B cell (primary cell): ENCODE measurements at regions not wholly inside any gene's neighbourhood (a gene's known extent, or its start where the extent isn't known, plus 50 kb on each side); places are given as distances from the start of the nearest gene placed in this dataset.

Source experiments
- ATAC-seq: fragments of 200-7000 bp; cut with Tn5 transposase; one replicate; pipeline ENCODE4 v1.10.0; 2021; ENCODE audit warnings: low read depth, mild to moderate bottlenecking, moderate number of reproducible peaks, moderate library complexity
- CTCF ChIA-PET: fragments of 350-600 bp; sonication (Branson Sonifier 250); formaldehyde crosslinking; loops from one replicate; lab custom pipeline; 2021; ENCODE audit warnings: antibody characterized with exemption, inconsistent platforms; lab: Charles Lee
- POLR2A ChIA-PET: fragments of 350-600 bp; sonication (Branson Sonifier 250); formaldehyde crosslinking; loops from one replicate; lab custom pipeline; 2021; ENCODE audit warnings: antibody characterized with exemption; lab: Charles Lee
- DNase-seq: peaks from one replicate; pipeline ENCODE4 v3.0.0; 2013
- H2AFZ ChIP-seq: 2 replicates; pipeline ENCODE4 v1.6.1; 2012; ENCODE audit warnings: mild to moderate bottlenecking, low read depth, low read length; ENCODE audit not compliant: insufficient read depth, poor library complexity, severe bottlenecking
- H3K27ac ChIP-seq, 2 donors: 1 replicate in 1 of 2; 2 replicates in 1 of 2; pipeline ENCODE4 v1.5.1; 2012 to 2013; ENCODE audit warnings: low read length in 2 of 2, mild to moderate bottlenecking in 2 of 2, moderate library complexity in 1 of 2
- H3K27me3 ChIP-seq, 4 experiments: fragments of 200-600 bp in 1 of 4; sonication (generic) in 1 of 4; replicated peaks in 1 of 4; 1 replicate in 2 of 4; 2 replicates in 2 of 4; pipeline versions ENCODE4 v1.6.1 to v1.7.0; 2013 to 2016; ENCODE audit warnings: low read length in 3 of 4, mild to moderate bottlenecking in 2 of 4, mixed read lengths in 1 of 4, moderate library complexity in 1 of 4; ENCODE audit not compliant: insufficient read depth in 4 of 4, control insufficient read depth in 3 of 4; ENCODE audit errors: control extremely low read depth in 1 of 4
- H3K36me3 ChIP-seq, 2 experiments: replicated peaks in 1 of 2; 1 replicate in 1 of 2; 2 replicates in 1 of 2; pipeline versions ENCODE4 v1.6.1 to v1.7.1; 2013; ENCODE audit warnings: low read length in 1 of 2; ENCODE audit not compliant: insufficient read depth in 2 of 2, control insufficient read depth in 1 of 2; ENCODE audit errors: control extremely low read depth in 1 of 2, extremely low read depth in 1 of 2
- H3K4me1 ChIP-seq, 2 donors: fragments of 200-600 bp in 1 of 2; sonication (generic) in 1 of 2; 1 replicate in 1 of 2; 2 replicates in 1 of 2; pipeline versions ENCODE4 v1.5.1 to v1.6.1; 2013 to 2017; ENCODE audit warnings: low read length in 2 of 2; ENCODE audit not compliant: control insufficient read depth in 2 of 2, insufficient read depth in 2 of 2
- H3K4me2 ChIP-seq: replicated peaks from 2 replicates; pipeline ENCODE3; 2012; ENCODE audit warnings: mild to moderate bottlenecking, low read depth, low read length; ENCODE audit not compliant: poor library complexity, severe bottlenecking
- H3K4me3 ChIP-seq, 5 experiments: fragments of 200-600 bp in 1 of 5; sonication (generic) in 1 of 5; 1 replicate in 3 of 5; 2 replicates in 2 of 5; pipeline versions ENCODE4 v1.5.1 to v1.7.0; 2011 to 2016; ENCODE audit warnings: low read length in 4 of 5, mild to moderate bottlenecking in 4 of 5, low read depth in 2 of 5, control low read depth in 1 of 5, moderate library complexity in 1 of 5; ENCODE audit not compliant: insufficient read depth in 1 of 5; ENCODE audit errors: control extremely low read depth in 1 of 5, extremely low read depth in 1 of 5
- H3K79me2 ChIP-seq: fragments of 200-600 bp; sonication (generic); one replicate; pipeline ENCODE4 v1.6.0; 2016; ENCODE audit warnings: low read length; ENCODE audit not compliant: control insufficient read depth, insufficient read depth
- H3K9ac ChIP-seq: fragments of 200-600 bp; sonication (generic); 2 replicates; pipeline ENCODE4 v1.6.1; 2017; ENCODE audit warnings: mild to moderate bottlenecking, low read length, moderate library complexity
- H3K9me3 ChIP-seq, 3 donors: one replicate each; pipeline versions ENCODE4 v1.6.1 to v1.7.1; 2013; ENCODE audit warnings: low read length in 2 of 3; ENCODE audit not compliant: control insufficient read depth in 2 of 3, insufficient read depth in 1 of 3; ENCODE audit errors: control extremely low read depth in 1 of 3
- H4K20me1 ChIP-seq: 2 replicates; pipeline ENCODE4 v1.6.0; 2012; ENCODE audit warnings: mild to moderate bottlenecking, low read length; ENCODE audit not compliant: insufficient read depth, control insufficient read depth, poor library complexity, severe bottlenecking
- H3K27ac Mint-ChIP-seq: one replicate; pipeline ENCODE4 v1.8.0; 2021; ENCODE audit warnings: mixed read lengths
- H3K27me3 Mint-ChIP-seq: one replicate; pipeline ENCODE4 v1.8.0; 2021; ENCODE audit warnings: mixed read lengths
- H3K4me1 Mint-ChIP-seq: one replicate; pipeline ENCODE4 v1.8.0; 2021; ENCODE audit warnings: mixed read lengths
- H3K4me3 Mint-ChIP-seq: one replicate; pipeline ENCODE4 v1.8.0; 2021; ENCODE audit warnings: mixed read lengths
- H3K9me3 Mint-ChIP-seq: one replicate; pipeline ENCODE4 v1.8.0; 2022; ENCODE audit warnings: mixed read lengths; ENCODE audit not compliant: insufficient read depth
- CTCF ChIP-seq: fragments of 200-600 bp; IDR thresholded peaks from one replicate; pipeline ENCODE4 v1.8.0; 2022; ENCODE audit warnings: antibody characterized with exemption, mild to moderate bottlenecking
- EZH2 ChIP-seq: IDR thresholded peaks from 2 replicates; pipeline ENCODE4 v1.6.1; 2012; ENCODE audit warnings: borderline replicate concordance, low read depth, mild to moderate bottlenecking, moderate library complexity, low read length; ENCODE audit not compliant: insufficient read depth, poor library complexity, severe bottlenecking
- WGBS: methylation state at CpG from one replicate; pipeline ENCODE4 v1.1.5; 2013; ENCODE audit warnings: missing lambda C conversion rate; ENCODE audit not compliant: insufficient coverage; 5-methylcytosine and 5-hydroxymethylcytosine counted together
- intact Hi-C: fragments of 100-400 bp; cut with micrococcal nuclease; formaldehyde crosslinking; loops from one replicate; pipeline ENCODE4 v1.10.0; 2022

- intact Hi-C loops, result no loop called here
- H3K27me3 ChIP-seq, result no peaks in the 10 kb centered on the region
- no peak overlapping the region for H3K4me3 Mint-ChIP-seq
- no peak overlapping the region for H3K9ac ChIP-seq
- no peaks in the 10 kb centered on the region for H3K79me2 ChIP-seq
- peaks cover 3% of the 10 kb centered on the region for H3K27me3 Mint-ChIP-seq
- no peaks in the 10 kb centered on the region for H3K4me1 ChIP-seq
- no peak overlapping the region for H3K4me2 ChIP-seq
- no peak overlapping the region for H2AFZ ChIP-seq
- no peaks in the 10 kb centered on the region for H3K4me1 Mint-ChIP-seq
- H3K27ac ChIP-seq, result no peak overlapping the region
- no peaks in the 10 kb centered on the region for H3K36me3 ChIP-seq
- no peak overlapping the region for H3K27ac Mint-ChIP-seq
- DNase-seq, result no peak
- 97% methylated on average over 3 of the region's 6 CpGs for WGBS
- H3K4me3 ChIP-seq, result no peak overlapping the region
- no peaks in the 10 kb centered on the region for H3K9me3 ChIP-seq
- ATAC-seq, result no peak
- CTCF ChIA-PET, result no interaction called here
- H4K20me1 ChIP-seq, result no peaks in the 10 kb centered on the region
- peaks cover 6% of the 10 kb centered on the region for H3K9me3 Mint-ChIP-seq
- TF ChIP-seq EZH2, result no peak
- TF ChIP-seq CTCF, result no peak
- POLR2A ChIA-PET, result no interaction called here
These were observed 78.8 kb upstream of the ANKFN1 start for GRCh38 chr17:56074361-56074890.

GRCh38 chr17:56076980-56077379 is 76.3 kb upstream of the ANKFN1 start:
- Mint-ChIP-seq H3K4me3 (no peak overlapping the region), H3K4me1 (no peaks in the 10 kb centered on the region), H3K9me3 (peaks cover 6% of the 10 kb centered on the region), H3K27ac (no peak overlapping the region), H3K27me3 (no peaks in the 10 kb centered on the region)
- Histone ChIP-seq H3K4me3 (no peak overlapping the region), H2AFZ (no peak overlapping the region), H3K27ac (no peak overlapping the region), H3K79me2 (no peaks in the 10 kb centered on the region), H3K27me3 (no peaks in the 10 kb centered on the region), H3K9me3 (no peaks in the 10 kb centered on the region), H4K20me1 (no peaks in the 10 kb centered on the region), H3K4me2 (no peak overlapping the region), H3K9ac (no peak overlapping the region), H3K36me3 (no peaks in the 10 kb centered on the region), H3K4me1 (no peaks in the 10 kb centered on the region)
- DNase-seq (no peak), ATAC-seq (no peak)
- CTCF ChIA-PET, result no interaction called here
- TF ChIP-seq EZH2 (no peak), CTCF (no peak)
- intact Hi-C loops, result no loop called here
- POLR2A ChIA-PET, result no interaction called here
